NCI-H82 (cell line): ENCODE measurements at regions not wholly inside any gene's neighbourhood (a gene's known extent, or its start where the extent isn't known, plus 50 kb on each side); places are given as distances from the start of the nearest gene placed in this dataset.

Experiments used
- DNase-seq: peaks from one replicate; lab custom pipeline; 2025; lab: John Stamatoyannopoulos, UW

DNA sequence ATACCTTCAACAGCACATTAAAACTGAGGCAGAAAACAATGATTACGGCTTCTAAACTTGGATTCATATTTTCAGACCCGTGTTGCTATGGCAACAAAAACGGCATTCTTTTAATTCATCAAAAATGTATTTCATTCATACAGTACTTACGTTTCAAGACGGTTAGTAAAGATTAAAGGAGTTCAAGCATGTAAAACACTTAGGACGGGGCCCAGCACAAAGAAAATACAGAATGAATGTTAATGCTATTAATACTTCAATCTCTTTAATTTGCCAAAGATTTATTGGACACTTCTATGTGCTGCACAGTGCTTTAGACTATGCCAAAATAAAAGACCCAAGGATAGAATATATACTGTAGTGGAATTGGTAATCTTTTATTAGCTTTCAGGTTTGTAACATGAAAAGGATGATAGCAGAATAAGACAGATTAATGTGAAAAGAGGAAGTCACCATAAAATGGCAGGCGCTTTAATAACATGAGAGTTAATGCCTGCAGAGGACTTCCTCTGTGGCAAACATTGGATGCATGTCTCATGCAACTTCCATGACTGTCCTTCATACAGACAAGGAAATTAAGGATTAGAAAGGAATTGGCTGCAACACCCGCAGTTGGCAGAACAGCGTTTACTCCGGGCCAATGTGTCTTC is 201.6 kb upstream of the KLF6 start:
- no peak for DNase-seq

DNA sequence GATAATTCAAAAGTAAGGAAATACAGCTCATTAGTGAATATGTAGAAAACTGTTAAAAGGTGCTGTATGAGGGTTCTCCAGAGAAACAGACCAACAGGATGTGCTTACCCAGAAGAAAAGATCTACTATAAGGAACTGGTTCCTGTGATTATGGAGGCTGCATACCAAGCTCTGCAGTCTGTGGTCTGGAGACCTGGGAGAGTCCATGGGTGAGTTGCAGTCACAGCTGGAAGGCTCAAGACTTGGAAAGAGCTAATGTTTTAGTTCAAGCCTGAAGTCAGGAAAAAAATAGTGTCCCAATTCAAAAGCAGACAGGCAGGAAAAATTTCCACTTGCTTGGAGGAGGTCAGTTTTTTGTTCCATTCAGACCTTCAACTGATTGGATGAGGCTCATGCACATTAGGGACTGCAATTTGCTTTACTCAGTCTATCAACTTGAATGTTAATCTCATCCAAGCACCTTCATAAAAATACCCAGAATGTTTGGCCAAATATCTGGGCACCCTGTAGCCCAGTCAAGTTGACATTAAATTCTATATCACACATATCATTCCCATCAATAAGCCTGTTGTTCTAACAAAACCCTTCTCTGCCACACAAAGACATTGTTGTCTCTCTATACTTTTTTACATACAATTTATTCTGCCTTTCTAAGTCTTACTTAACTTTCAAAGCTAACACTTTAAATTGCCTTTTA is 197.9 kb upstream of the KLF6 start:
- no peak for DNase-seq

DNA sequence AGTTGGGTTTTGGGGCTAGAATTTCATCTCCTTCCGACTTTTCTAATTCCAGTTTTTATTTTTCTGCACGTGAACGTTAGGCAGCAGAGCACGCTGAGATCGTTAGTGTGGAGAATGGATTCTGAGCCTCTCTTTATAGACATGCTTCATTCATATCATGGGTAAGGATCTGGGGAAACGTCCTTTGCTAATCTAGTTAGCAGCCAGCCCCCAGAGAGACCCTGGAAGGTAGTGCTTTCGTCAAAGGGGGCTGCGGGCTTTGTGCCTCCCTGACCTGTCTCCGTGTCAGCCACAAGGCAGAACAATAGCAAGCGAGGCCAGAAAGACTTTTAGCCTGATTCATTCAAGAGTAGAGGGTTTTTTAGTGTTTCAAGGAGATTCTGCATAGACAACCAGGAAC is 196.3 kb upstream of the KLF6 start:
- DNase-seq: no peak

DNA sequence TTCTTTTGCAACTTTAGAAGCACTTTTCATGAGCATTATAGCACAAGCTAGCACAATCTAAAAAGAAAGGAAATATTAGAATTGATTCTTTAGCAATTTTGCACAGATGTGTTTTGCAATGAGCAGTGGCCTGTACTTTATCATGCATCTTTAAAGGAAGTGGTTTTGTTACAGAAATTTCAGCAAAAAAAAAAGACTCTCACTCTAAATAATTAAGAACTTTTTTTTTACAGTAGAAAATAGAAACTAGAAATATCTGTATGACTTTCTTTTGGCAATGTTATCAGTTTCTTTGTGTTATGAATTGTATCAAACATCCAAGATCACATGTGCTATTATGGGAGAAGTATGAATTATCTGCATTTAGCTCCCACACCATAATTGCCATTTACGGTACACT is 195.7 kb upstream of the KLF6 start:
- DNase-seq: no peak

DNA sequence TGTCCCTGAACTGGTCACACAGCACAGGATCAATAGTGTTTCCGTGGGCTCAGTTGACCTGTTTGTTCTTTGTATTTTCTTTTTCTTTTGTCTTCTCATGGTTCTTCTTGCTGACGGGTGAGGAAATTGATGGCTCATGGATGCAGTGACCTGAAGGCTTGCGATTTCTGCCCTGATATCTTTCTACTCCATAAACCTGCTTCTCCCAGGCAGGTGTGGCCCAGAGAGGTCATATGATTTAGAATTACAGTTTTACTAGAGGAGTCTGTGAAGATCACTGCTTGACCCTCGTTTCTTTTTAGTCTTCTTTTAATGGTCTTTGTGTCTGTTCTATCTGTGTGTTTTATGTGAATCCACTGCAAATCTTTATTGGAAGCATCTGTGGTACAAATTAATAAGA is 195.1 kb upstream of the KLF6 start:
- no peak for DNase-seq

DNA sequence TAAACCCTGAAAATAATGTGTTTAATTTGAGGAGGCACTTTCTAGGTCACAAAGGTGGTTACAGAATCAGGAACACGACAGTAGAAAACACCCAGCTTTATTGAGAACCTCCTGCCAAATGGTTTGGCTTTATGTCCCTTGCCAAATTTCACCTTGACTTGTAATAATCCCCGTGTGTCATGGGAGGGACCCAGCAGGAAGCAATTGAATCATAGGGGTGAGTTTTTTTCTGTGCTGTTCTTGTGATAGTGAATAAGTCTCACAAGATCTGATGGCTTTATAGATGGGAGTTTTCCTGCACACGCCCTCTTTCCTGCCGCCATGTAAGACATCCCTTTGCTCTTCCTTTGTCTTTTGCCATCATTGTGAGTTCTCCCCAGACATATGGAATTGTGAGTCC is 193.8 kb upstream of the KLF6 start:
- no peak for DNase-seq

DNA sequence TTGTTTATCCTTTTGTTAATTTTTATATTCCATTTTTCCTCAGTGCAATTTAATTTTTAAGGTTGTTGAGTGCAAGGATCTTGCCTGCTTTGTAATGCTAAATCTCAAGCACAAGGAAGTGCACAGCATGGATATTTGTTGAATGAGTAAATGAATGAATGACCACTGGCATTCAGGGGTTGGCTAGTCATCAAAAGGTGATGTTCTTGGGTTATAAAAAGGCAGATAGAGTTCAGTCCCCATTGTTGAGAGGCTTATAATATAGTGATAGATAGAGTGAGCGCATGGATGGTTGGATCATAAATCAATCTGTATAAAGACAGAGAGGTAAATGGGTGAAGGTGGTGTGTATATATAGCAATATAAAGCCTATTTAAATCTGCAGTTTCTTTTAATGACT is 193.2 kb upstream of the KLF6 start:
- no peak for DNase-seq

DNA sequence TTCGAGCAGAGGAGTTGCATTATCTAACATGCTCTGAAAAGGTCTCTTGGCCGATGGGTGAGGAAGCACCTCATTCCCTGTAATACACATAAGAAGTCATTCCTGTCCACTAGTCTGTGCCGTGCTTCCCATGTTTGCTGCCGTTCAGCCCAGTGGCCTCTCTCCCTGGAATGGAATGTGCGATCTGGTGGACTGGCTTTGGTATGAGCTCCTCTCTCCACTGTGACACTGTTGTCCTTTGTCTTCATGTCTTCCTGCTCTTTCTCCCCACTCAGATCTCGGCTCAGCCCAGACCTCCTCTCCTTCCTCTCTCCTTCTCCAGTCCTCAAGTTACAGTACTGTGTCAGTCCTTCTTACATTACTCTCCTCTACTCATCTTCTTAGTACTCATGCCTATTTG is 192.8 kb upstream of the KLF6 start:
- no peak for DNase-seq

DNA sequence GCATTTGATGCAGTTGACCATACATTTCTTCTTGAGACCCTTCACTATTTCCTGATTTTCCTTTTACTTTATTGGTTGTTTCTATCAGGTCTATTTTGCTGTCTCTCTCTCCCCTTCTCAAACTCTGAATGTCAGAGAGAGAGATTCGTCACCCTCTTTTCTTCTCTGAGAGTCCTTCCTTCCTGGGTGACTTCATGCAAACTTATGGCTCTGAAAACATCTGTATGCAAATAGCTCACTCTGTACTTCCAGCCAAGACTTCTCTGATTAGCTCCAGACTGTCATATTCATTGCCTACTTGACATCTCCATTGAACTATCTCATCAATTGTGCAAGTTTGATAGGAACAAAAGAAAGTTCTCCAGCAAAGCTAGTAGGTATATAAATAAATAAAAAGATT is 191.7 kb upstream of the KLF6 start:
- DNase-seq: no peak

DNA sequence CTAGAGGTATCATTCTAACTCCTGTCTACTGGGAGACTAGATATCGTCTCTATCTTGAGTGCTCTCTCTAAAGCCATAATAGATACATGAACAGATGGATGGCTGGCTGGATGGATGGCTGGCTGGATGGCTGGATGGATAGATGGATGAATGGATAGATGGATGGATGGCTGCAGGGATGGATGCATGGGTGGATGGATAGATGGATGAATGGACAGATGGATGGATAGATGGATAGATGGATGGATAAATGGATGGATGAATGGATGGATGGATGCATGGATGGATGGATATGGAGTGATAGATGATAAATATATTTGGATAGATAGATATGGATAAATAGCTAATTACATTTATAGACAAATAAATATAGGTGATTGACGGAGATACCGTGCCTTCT is 191.2 kb upstream of the KLF6 start:
- no peak for DNase-seq

DNA sequence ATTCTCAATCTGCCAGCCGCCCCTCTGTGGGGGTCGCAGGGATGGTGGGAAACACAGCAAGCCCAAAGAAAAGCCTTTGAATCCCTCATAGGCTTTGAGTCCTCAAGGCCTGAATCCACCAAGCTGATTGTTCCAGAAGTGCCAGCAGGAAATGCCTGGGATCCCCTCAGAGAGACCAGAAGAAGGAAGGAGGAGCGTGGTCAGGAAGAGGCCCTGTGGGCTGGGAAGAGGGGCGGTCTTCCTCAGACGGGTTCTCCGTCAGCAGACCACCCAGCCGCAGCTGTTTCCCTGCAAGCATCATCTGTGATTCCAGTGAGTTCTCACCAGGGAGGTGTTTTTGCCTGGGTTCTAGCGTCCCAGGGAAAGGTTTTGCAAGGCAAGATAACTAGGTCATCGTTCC is 190.0 kb upstream of the KLF6 start:
- DNase-seq: no peak

DNA sequence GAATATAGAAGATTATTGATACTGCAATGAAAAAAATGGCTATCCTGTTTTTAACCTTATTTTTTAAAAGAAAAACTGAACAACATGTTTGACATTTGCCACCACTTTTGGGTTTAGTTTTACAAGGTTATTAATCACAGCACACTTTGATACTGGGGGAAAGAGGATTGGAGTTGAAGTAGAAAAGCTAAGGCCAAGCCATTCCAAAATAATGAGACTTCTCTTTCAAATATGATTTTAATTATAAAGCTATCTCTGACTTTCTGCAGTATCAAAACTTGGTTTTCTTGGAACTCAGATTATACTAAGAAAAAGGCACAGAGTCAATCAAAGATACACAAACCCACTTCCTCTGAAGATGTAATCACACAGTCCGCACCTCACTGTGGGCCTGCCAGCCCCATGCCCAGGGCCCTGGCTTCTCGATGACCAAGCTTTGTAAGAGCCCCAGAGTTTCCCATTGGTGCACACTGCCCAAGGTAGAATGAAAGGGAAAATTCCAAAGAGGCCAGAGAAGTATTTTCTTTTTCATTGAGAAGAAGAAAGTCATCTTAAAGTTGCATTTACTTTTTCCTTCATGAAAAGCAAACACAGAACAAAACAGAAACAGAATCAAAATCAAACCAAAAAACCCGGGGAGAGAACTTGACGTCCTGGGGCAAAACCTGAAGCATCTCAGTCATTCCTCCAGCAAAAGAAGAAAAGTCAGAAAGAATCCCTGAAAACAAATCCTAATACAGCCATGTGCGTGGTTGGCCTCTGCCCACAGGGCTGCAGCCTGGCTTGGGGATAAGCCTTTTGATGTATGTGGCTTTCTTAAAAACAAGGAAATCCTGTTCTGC is 187.7 kb upstream of the KLF6 start:
- DNase-seq: no peak

DNA sequence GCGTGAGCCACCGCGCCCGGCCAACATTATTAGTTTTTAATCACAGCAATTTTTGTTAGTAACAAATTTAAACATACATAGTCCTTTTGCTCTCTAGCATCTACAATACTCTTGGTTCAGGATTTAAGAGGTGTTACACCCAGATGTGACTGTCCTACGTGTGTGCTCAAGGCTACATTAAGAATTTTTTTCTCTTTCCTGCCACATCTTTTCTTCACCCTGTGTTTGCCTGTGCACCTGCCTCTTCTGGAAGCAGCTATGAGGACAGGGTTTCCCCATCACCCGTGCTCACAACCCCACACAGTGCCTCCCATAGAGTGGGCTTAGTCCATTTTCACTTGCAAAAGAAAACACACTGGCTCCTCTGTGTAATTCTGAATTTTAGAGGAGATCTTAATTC is 186.7 kb upstream of the KLF6 start:
- no peak for DNase-seq

DNA sequence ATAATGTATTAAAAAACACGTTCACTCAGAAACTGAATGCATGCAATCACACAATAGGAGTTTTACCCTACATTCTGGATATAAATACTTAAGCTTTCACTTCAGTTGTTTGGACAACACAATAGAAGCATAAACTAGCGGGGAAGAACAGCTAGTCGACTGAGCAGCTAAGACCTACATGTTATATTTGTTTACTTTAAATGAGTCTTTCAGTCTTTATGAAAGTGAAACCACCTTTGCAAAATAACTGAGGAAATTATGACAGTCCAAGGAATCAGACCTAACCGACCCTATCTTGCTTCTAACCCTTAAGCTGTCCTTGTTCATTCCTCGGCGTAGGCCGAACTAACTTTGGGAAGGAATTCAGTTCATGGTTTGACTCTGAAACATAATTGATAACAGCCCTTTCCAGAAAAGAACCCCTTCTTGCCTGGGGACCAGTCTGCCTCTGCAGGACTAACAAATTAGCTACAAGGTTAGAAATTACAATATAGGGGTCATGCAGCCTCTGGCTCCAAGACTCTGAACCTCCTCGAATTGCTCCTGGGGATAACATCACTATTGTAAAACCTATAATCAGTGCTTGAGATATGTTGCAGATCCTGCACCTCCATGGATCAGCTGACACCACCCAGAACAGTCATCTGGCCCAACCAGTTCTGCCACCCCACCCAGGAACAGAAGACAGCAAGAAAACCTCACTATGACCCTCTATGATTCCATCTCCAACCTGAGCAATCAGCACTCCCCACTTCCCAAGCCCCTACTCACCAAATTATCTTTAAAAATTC is 185.1 kb upstream of the KLF6 start:
- no peak for DNase-seq

DNA sequence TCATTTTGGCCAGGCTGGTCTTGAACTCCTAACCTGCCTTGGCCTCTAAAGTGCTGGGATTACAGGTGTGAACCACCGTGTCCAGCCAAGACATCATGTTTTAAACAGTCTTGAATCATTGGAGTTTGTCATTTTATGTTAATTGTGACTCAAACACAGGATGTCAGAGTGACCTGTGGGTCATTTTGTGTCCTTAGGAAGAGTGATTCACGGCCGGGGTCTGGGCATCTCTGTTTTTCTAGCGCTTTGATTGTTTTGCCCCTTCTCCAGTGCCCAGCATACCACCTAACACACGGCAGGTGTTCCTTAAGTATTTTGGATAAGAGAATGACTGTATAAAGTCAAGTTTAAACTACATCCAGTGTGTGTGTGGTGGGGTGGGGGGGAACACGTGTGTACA is 183.7 kb upstream of the KLF6 start:
- no peak for DNase-seq

DNA sequence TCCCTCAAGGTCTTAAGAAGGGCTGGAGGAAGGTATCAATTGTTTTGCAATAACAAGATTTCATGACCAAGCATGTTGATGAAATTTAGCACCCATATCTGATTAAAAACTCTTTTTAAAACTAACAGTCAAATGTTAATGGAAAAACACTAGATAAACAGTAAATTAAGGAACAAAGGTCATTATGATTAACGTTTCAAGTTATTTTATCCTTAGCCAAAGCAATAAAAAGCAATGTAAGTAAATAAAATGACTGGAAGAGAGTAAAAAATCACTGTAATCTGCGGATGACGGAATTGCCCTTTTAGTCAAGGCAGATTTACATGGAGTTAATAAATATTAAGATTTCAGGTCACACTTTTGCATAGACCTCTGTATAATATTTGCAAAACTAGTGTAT is 179.5 kb upstream of the KLF6 start:
- DNase-seq: no peak

DNA sequence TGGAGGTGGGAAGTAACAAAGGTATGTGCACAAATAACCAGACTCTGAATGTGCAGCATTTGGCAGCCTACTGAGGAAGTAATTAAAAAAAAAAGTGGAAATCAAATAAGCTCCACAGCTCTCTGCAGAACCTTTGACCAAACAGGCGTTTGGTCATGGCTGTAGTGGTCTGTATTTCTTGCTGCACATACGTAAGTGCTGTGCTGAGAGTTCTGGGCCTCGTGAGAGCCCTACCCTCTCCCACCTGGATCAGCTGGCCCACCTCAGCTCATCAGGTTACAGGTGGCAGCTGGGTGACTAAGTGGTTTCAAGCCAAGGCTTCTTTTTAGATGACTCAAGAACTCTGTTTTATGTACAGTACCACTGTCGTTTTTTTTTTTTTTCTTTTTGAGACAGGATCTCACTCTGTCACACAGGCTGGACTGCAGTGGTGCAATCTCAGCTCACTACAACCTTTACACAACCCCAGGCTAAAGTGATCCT is 178.2 kb upstream of the KLF6 start:
- no peak for DNase-seq

DNA sequence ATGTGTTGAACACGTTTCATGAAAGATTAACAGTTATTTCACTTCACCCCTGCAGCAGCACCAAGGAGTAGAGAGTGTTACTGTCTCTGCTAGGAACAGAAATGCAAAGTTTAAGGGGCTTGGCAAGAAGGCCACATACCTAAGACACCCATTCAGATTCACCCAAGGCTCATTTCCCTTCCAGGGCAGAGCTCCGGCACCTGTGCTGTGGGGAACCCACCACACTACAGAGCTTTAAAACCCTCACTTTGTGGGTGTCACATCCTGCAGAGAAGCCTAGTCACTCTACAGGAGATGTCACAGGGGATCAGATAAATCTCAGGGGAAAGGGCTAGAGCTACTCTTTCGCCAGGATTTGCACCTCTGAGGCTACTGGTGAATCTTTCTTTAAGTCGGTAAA is 176.1 kb upstream of the KLF6 start:
- DNase-seq: no peak

DNA sequence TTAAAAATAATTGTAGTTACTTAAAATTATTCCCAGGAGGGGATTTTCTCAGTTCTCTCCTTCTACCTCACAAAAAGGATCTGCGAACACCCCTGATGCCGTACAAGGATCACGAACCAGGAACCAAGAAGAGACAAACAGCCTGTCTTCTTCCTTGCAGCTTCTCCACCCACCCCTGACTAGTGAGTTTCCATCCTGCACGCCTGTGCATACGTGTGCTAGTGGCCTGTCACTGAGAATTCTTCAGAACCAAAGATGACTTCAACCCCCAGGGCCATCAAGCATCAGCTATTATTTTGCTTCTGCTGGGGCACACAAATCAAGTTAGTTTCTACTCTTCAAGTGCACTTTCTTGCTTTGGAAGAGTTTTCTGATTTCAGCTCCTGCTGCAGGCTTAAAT is 175.5 kb upstream of the KLF6 start:
- no peak for DNase-seq

DNA sequence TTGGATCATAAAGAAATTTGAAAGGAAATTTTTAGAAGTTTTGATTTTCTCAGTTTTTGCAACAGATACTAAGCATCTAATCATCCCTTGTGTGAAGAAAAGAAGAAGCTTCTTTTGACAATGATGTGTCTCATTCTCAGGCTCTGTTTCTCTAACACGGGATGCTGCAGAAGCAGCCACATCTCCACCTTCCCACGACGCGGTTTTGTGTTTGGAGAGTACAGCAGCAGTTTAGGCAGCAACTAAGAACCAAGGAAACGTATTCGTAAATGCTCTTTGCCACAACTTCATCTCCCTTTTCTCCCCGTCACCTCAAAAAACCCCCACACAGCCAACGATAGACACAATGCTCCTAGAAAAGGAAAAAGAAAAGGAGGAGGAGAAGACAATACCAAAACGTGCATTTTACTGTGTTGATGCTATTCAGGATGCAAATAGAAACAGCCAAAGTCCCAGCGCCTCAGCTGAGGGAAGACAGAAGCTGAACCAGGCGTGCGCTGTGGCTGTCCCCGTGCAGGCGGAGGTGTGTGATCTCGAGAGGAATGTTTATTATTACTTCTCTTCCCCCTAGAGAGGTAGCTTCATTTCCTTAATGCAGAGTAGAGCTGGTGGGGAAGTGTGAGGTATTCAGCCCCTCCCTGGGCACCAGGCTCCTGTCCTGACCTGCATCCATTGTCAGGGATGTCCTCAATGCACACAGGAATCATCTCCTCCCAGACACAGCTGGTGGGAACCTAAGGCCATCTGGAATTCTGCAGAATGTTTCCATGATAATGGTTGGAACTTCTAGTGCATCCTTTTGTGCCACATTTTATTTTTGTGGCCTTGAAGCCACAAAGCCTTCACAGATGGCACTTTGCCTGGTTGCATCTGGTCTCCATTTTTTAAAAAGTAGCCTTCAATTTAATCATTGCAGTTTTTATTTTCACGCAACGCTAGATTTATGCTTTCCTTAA is 174.6 kb upstream of the KLF6 start:
- no peak for DNase-seq

DNA sequence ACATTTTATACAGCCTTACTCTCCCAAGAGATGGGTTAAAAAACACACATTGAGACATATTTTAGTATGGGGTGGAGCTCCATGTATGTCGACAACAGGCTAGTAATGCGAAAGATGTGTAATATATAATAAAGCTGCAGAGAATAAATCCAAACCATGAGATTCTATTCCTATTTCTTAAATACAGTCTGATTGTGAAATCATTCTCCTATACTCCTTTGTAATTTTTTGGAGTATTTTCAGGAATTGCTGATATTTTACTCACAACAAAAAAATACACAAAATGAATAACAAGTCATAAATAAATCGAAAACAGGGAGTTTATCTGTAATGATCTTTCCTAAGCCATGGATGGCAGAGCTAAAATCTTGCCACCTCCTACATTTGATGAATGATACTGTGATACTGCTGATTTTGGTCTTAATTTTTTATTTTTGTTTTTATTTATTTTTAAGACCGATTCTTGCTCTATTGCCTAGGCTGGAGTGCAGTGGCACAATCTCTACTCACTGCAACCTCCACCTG is 173.5 kb upstream of the KLF6 start:
- DNase-seq: no peak
